ENCODE measurements at regions not wholly inside any gene's neighbourhood (a gene's known extent, or its start where the extent isn't known, plus 50 kb on each side); places are given as distances from the start of the nearest gene placed in this dataset.

GRCh38 chr13:64073203-64073602, 2657.6 kb upstream of the PCDH20 start:
- ATAC-seq (ENCODE audit: low read depth in 2 of 2), result no peak
- no peak overlapping the region for H3K27ac Mint-ChIP-seq

DNA sequence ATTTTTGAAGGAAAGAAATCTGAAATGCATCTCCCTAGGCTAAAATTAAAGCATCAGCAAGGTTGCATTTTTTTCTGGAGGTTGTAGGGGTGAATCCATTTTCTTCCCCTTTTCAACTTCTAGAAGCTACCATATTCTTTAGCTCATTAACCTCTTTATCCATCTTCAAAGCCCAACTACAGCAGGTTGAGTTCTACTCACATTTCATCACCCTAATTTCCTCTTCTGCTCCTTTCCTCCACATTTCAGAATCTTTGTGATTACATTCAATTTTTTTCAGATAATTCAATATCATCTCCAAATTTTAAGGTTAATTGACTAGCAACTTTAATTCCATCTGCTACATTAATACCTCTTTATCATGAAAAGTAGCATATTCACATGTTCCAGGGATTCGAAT, 2655.7 kb upstream of the PCDH20 start:
- ATAC-seq (ENCODE audit: low read depth in 2 of 2), result no peak

More at GRCh38 chr13:64073203-64073602, 2657.6 kb upstream of the PCDH20 start:
- no peaks in the 10 kb centered on the region for H3K27me3 Mint-ChIP-seq
- H3K4me3 Mint-ChIP-seq, result no peak overlapping the region
- no peaks in the 10 kb centered on the region for H3K9me3 Mint-ChIP-seq
- no peak for DNase-seq
- no peaks in the 10 kb centered on the region for H3K4me1 Mint-ChIP-seq
- no peaks in the 10 kb centered on the region for H3K36me3 Mint-ChIP-seq

DNA sequence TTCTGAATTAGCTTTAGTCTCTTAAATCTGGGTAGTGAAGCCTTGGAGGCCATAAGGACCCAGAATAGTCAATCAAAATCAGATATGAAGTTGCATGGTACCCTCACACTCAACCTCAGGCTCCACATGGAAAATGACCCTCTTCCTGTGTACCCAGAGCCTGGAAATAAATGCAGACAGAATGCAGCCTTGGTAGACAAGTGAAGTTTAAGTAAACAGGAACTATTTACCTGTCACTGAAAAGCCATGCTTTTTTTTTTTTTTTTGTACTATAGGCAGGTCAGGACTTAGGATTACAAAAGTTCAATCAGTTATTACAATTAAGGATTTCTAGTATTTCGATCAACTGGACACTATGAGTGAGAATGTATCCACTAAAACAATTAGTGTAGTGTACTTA, 2654.2 kb upstream of the PCDH20 start:
- no peaks in the 10 kb centered on the region for H3K4me1 Mint-ChIP-seq

More for the DNA sequence above, 2655.7 kb upstream of the PCDH20 start:
- Mint-ChIP-seq H3K27ac (no peak overlapping the region), H3K36me3 (no peaks in the 10 kb centered on the region), H3K27me3 (no peaks in the 10 kb centered on the region), H3K4me1 (no peaks in the 10 kb centered on the region), H3K9me3 (no peaks in the 10 kb centered on the region), H3K4me3 (no peak overlapping the region)
- DNase-seq, result no peak

DNA sequence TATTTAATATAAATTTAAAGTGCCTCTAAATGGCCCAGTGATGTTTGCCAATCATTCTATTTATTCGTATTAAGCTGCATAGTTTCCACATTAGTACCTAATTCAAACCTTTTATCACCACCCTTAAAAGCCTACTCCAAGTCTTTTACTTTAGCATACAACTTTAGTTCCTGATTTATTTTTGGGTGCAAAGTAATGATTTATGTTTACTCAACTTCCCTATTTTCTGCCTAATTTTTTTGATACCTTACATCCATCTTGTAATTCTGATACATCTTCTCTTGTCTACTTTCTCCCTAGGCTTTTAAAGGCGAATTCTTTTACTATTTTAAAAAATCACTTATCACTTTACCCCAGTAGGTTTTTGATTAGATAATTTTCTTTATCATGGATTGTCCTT, 2651.1 kb upstream of the PCDH20 start:
- Mint-ChIP-seq H3K4me3 (no peak overlapping the region), H3K9me3 (peaks cover 0 to 2% (median 0%) of the 10 kb centered on the region in 7 donors), H3K27me3 (no peaks in the 10 kb centered on the region), H3K4me1 (no peaks in the 10 kb centered on the region), H3K27ac (no peak overlapping the region), H3K36me3 (no peaks in the 10 kb centered on the region)
- ATAC-seq (ENCODE audit: low read depth in 2 of 2) (no peak), DNase-seq (no peak)

More for the DNA sequence above, 2654.2 kb upstream of the PCDH20 start:
- no peak for DNase-seq
- H3K36me3 Mint-ChIP-seq, result no peaks in the 10 kb centered on the region
- no peak overlapping the region for H3K4me3 Mint-ChIP-seq
- no peaks in the 10 kb centered on the region for H3K9me3 Mint-ChIP-seq
- no peak overlapping the region for H3K27ac Mint-ChIP-seq
- ATAC-seq (ENCODE audit: low read depth in 2 of 2), result no peak
- no peaks in the 10 kb centered on the region for H3K27me3 Mint-ChIP-seq

- DNase-seq (no peak), ATAC-seq (ENCODE audit: low read depth in 2 of 2) (no peak)
- no peaks in the 10 kb centered on the region for H3K36me3 Mint-ChIP-seq
- no peaks in the 10 kb centered on the region for H3K4me1 Mint-ChIP-seq
- no peak overlapping the region for H3K4me3 Mint-ChIP-seq
- no peaks in the 10 kb centered on the region for H3K27me3 Mint-ChIP-seq
- H3K27ac Mint-ChIP-seq, result no peak overlapping the region
- H3K9me3 Mint-ChIP-seq, result peaks cover 0 to 2% (median 0%) of the 10 kb centered on the region in 7 donors
These were observed 2646.0 kb upstream of the PCDH20 start for GRCh38 chr13:64061649-64062048.

GRCh38 chr13:64057372-64058020, 2641.8 kb upstream of the PCDH20 start:
- no peak overlapping the region for H3K4me3 Mint-ChIP-seq
- H3K36me3 Mint-ChIP-seq, result no peaks in the 10 kb centered on the region
- no peaks in the 10 kb centered on the region for H3K27me3 Mint-ChIP-seq
- no peak for ATAC-seq (ENCODE audit: low read depth in 2 of 2)
- no peak for DNase-seq
- H3K9me3 Mint-ChIP-seq, result no peaks in the 10 kb centered on the region
- peak overlapping the region in 1 of 6 donors; percentile 8 for H3K27ac Mint-ChIP-seq
- no peaks in the 10 kb centered on the region for H3K4me1 Mint-ChIP-seq

GRCh38 chr13:64054321-64054720, 2638.7 kb upstream of the PCDH20 start:
- no peak for ATAC-seq (ENCODE audit: low read depth in 2 of 2)
- DNase-seq, result no peak
- H3K27ac Mint-ChIP-seq, result no peak overlapping the region
- H3K27me3 Mint-ChIP-seq, result no peaks in the 10 kb centered on the region
- no peaks in the 10 kb centered on the region for H3K4me1 Mint-ChIP-seq
- H3K4me3 Mint-ChIP-seq, result no peak overlapping the region
- H3K36me3 Mint-ChIP-seq, result no peaks in the 10 kb centered on the region
- H3K9me3 Mint-ChIP-seq, result peaks cover 0 to 4% (median 0%) of the 10 kb centered on the region in 7 donors

- no peaks in the 10 kb centered on the region for H3K4me1 Mint-ChIP-seq
- no peaks in the 10 kb centered on the region for H3K27me3 Mint-ChIP-seq
- peaks cover 0 to 4% (median 0%) of the 10 kb centered on the region in 7 donors for H3K9me3 Mint-ChIP-seq
- H3K4me3 Mint-ChIP-seq, result peak overlapping the region in 1 of 8 donors; percentile 11
- H3K36me3 Mint-ChIP-seq, result no peaks in the 10 kb centered on the region
- DNase-seq, result no peak
- H3K27ac Mint-ChIP-seq, result no peak overlapping the region
- no peak for ATAC-seq (ENCODE audit: low read depth in 2 of 2)
These were observed 2636.9 kb upstream of the PCDH20 start for GRCh38 chr13:64052521-64052920.

GRCh38 chr13:64051278-64051677, 2635.6 kb upstream of the PCDH20 start:
- no peaks in the 10 kb centered on the region for H3K36me3 Mint-ChIP-seq
- ATAC-seq (ENCODE audit: low read depth in 2 of 2) (no peak), DNase-seq (no peak)
- no peak overlapping the region for H3K4me3 Mint-ChIP-seq
- H3K9me3 Mint-ChIP-seq, result peaks cover 0 to 4% (median 0%) of the 10 kb centered on the region in 7 donors
- H3K27ac Mint-ChIP-seq, result no peak overlapping the region
- no peaks in the 10 kb centered on the region for H3K4me1 Mint-ChIP-seq
- H3K27me3 Mint-ChIP-seq, result no peaks in the 10 kb centered on the region

GRCh38 chr13:64041296-64041695, 2625.6 kb upstream of the PCDH20 start:
- Mint-ChIP-seq H3K27ac (no peak overlapping the region), H3K9me3 (peaks cover 0 to 3% (median 0%) of the 10 kb centered on the region in 7 donors), H3K27me3 (no peaks in the 10 kb centered on the region), H3K36me3 (no peaks in the 10 kb centered on the region), H3K4me1 (no peaks in the 10 kb centered on the region), H3K4me3 (no peak overlapping the region)
- DNase-seq, result no peak
- no peak for ATAC-seq (ENCODE audit: low read depth in 2 of 2)

- ATAC-seq (ENCODE audit: low read depth in 2 of 2) (no peak), DNase-seq (no peak)
- H3K9me3 Mint-ChIP-seq, result peaks cover 0 to 3% (median 0%) of the 10 kb centered on the region in 7 donors
- no peak overlapping the region for H3K27ac Mint-ChIP-seq
- H3K4me1 Mint-ChIP-seq, result no peaks in the 10 kb centered on the region
- H3K4me3 Mint-ChIP-seq, result no peak overlapping the region
- H3K27me3 Mint-ChIP-seq, result no peaks in the 10 kb centered on the region
- no peaks in the 10 kb centered on the region for H3K36me3 Mint-ChIP-seq
These were observed 2618.3 kb upstream of the PCDH20 start for GRCh38 chr13:64033921-64034320.

- H3K36me3 Mint-ChIP-seq, result no peaks in the 10 kb centered on the region
- DNase-seq, result no peak
- no peak for ATAC-seq (ENCODE audit: low read depth in 2 of 2)
- no peak overlapping the region for H3K4me3 Mint-ChIP-seq
- H3K4me1 Mint-ChIP-seq, result no peaks in the 10 kb centered on the region
- H3K9me3 Mint-ChIP-seq, result peaks cover 0 to 7% (median 1%) of the 10 kb centered on the region in 7 donors
- no peaks in the 10 kb centered on the region for H3K27me3 Mint-ChIP-seq
- H3K27ac Mint-ChIP-seq, result peak overlapping the region in 1 of 6 donors; percentile 18
These were observed 2613.9 kb upstream of the PCDH20 start for GRCh38 chr13:64029343-64030093.

- DNase-seq, result no peak
- Mint-ChIP-seq H3K9me3 (peaks cover 0 to 7% (median 1%) of the 10 kb centered on the region in 7 donors), H3K27me3 (no peaks in the 10 kb centered on the region), H3K4me3 (no peak overlapping the region), H3K36me3 (no peaks in the 10 kb centered on the region), H3K4me1 (no peaks in the 10 kb centered on the region), H3K27ac (no peak overlapping the region)
- ATAC-seq (ENCODE audit: low read depth in 2 of 2), result no peak
These were observed 2612.9 kb upstream of the PCDH20 start for GRCh38 chr13:64028551-64028950.

GRCh38 chr13:64020126-64020525, 2604.5 kb upstream of the PCDH20 start:
- no peak overlapping the region for H3K27ac Mint-ChIP-seq
- ATAC-seq (ENCODE audit: low read depth in 2 of 2), result no peak
- H3K9me3 Mint-ChIP-seq, result peaks cover 0 to 4% (median 0%) of the 10 kb centered on the region in 7 donors
- no peak overlapping the region for H3K4me3 Mint-ChIP-seq
- H3K36me3 Mint-ChIP-seq, result no peaks in the 10 kb centered on the region
- no peak for DNase-seq
- H3K27me3 Mint-ChIP-seq, result no peaks in the 10 kb centered on the region
- H3K4me1 Mint-ChIP-seq, result no peaks in the 10 kb centered on the region
